ENCODE measurements at regions not wholly inside any gene's neighbourhood (a gene's known extent, or its start where the extent isn't known, plus 50 kb on each side); places are given as distances from the start of the nearest gene placed in this dataset.

DNA sequence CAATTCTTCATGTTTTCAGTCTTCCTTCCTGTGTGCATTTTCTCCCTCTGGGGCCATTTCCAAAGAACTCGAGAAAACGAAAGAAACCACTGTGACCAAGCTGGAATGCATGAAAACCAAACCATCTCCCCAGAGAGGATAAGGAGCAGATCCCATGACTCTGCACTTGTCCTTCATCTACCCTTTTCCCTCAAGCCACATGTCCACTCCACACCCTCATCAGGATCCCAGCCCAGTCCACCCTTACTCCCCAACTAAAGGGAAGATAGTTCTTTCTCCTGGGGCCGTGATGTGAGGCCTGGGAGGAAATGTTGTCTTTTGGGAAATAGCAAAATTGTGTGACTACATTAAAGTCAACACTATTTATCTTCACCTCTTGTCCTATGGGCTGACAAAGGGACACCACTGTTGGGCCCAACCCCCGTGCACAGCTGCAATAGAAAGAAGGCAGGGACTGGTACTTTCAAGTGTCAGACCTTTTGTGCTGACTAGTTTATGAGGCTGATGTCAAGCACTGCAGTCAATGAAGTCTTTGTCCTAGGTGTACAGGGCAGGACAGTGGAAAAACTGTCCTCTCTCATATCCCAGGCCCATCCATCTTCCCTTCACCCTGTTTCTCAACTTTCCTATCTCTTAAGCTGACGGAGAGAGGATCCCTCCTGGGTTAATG lies 487.1 kb upstream of the NR2F2 start:
- TF ChIP-seq, protein P1, sequence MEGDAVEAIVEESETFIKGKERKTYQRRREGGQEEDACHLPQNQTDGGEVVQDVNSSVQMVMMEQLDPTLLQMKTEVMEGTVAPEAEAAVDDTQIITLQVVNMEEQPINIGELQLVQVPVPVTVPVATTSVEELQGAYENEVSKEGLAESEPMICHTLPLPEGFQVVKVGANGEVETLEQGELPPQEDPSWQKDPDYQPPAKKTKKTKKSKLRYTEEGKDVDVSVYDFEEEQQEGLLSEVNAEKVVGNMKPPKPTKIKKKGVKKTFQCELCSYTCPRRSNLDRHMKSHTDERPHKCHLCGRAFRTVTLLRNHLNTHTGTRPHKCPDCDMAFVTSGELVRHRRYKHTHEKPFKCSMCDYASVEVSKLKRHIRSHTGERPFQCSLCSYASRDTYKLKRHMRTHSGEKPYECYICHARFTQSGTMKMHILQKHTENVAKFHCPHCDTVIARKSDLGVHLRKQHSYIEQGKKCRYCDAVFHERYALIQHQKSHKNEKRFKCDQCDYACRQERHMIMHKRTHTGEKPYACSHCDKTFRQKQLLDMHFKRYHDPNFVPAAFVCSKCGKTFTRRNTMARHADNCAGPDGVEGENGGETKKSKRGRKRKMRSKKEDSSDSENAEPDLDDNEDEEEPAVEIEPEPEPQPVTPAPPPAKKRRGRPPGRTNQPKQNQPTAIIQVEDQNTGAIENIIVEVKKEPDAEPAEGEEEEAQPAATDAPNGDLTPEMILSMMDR (conservative IDR thresholded peaks at IDR 0.05 in 1 of 2, IDR thresholded peaks at IDR 0.05 in 1 of 2; ENCODE audit: low read depth in 1 of 2, low read length in 2 of 2) = no peak
- no peak for TF ChIP-seq EZH2 (IDR thresholded peaks at IDR 0.05; ENCODE audit: low read length, missing control alignments)

All from fibroblast of lung (primary cell).